Adrenal gland (tissue), 5 donors: ENCODE measurements at regions not wholly inside any gene's neighbourhood (a gene's known extent, or its start where the extent isn't known, plus 50 kb on each side); places are given as distances from the start of the nearest gene placed in this dataset.

Experiments used
- CTCF ChIP-seq, 6 experiments: fragments of 450-650 bp in 4 of 6; fragments of 200-600 bp in 2 of 6; sonication (generic) in 1 of 6; IDR thresholded peaks; 1 replicate in 5 of 6; 2 replicates in 1 of 6; pipeline versions ENCODE4 v1.5.1 to v1.8.0; 2016 to 2021; ENCODE audit warnings: antibody characterized with exemption in 6 of 6, mild to moderate bottlenecking in 2 of 6, moderate library complexity in 1 of 6
- POLR2A ChIP-seq, 2 donors: fragments of 450-650 bp; IDR thresholded peaks; one replicate each; pipeline ENCODE4 v1.6.1; 2017; ENCODE audit warnings: antibody characterized with exemption in 2 of 2, mild to moderate bottlenecking in 2 of 2, moderate library complexity in 1 of 2
- donor health status: DM: no; HTN: no; CAD: no.

GRCh38 chr9:31740705-31741104, 643.7 kb upstream of the ACO1 start:
- TF ChIP-seq CTCF (IDR thresholded peaks at IDR 0.05) (no peak), POLR2A (IDR thresholded peaks at IDR 0.05) (no peak)
